ENCODE measurements at regions not wholly inside any gene's neighbourhood (a gene's known extent, or its start where the extent isn't known, plus 50 kb on each side); places are given as distances from the start of the nearest gene placed in this dataset.

GRCh38 chr5:176132471-176133288, 105.5 kb upstream of the SIMC1 start:
- TF ChIP-seq EZH2 (IDR thresholded peaks at IDR 0.05; ENCODE audit: insufficient read depth, poor library complexity, severe bottlenecking) (no peak), EZH2phosphoT487 (IDR thresholded peaks at IDR 0.05; ENCODE audit: insufficient read depth, low read depth) (no peak)
